Progenitor cell of endocrine pancreas (in vitro differentiated cells): ENCODE measurements at regions not wholly inside any gene's neighbourhood (a gene's known extent, or its start where the extent isn't known, plus 50 kb on each side); places are given as distances from the start of the nearest gene placed in this dataset.

Source experiments
- DNase-seq: peaks from one replicate; pipeline ENCODE4 v3.0.0; 2021; ENCODE audit warnings: low spot score; ENCODE audit not compliant: unreplicated experiment
- H3K27ac Mint-ChIP-seq: 2 replicates; pipeline ENCODE4 v1.8.0; 2021; ENCODE audit warnings: mild to moderate bottlenecking, moderate library complexity, mixed read lengths
- H3K27me3 Mint-ChIP-seq: 2 replicates; pipeline ENCODE4 v1.8.0; 2021; ENCODE audit warnings: mixed read lengths
- H3K36me3 Mint-ChIP-seq: 2 replicates; pipeline ENCODE4 v1.8.0; 2022; ENCODE audit warnings: mixed read lengths; ENCODE audit not compliant: insufficient read depth
- H3K4me1 Mint-ChIP-seq: 2 replicates; pipeline ENCODE4 v1.8.0; 2021; ENCODE audit warnings: low read depth, mixed read lengths
- H3K4me3 Mint-ChIP-seq: 2 replicates; pipeline ENCODE4 v1.8.0; 2021; ENCODE audit warnings: low read depth, mild to moderate bottlenecking, moderate library complexity, mixed read lengths
- H3K9me3 Mint-ChIP-seq: 2 replicates; pipeline ENCODE4 v1.8.0; 2021; ENCODE audit warnings: low read depth, mixed read lengths
- TF ChIP-seq, protein P1 (sequence below): fragments of 200-600 bp; sonication (generic); IDR thresholded peaks from one replicate; pipeline ENCODE4 v1.5.0; 2021; ENCODE audit warnings: antibody characterized with exemption, mild to moderate bottlenecking; ENCODE audit not compliant: unreplicated experiment

DNA sequence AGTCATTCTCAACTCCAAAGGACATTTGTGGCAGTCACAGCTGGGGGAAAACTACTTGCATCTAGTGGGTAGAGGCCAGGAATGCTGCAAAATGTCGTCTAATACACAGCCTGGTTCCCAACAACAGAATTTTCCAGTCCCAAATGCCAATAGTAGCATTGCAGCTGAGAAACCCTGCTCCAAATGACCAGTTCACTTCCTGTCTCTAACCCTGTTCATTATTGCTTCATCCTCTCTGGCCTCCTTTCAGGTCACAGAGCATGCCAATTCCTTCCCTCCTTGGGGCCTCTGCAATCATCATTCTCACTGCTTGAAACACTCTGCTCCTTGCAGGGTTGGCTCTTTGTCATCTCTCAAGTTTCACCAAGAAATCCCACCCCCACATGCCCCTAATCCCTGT, 139.1 kb downstream of the IRS1 start:
- Mint-ChIP-seq H3K4me1 (peaks cover 28% of the 10 kb centered on the region), H3K36me3 (no peaks in the 10 kb centered on the region), H3K27ac (no peak overlapping the region), H3K4me3 (no peak overlapping the region), H3K9me3 (peaks cover 3% of the 10 kb centered on the region), H3K27me3 (no peaks in the 10 kb centered on the region)
- no peak for DNase-seq
- TF ChIP-seq, protein P1, sequence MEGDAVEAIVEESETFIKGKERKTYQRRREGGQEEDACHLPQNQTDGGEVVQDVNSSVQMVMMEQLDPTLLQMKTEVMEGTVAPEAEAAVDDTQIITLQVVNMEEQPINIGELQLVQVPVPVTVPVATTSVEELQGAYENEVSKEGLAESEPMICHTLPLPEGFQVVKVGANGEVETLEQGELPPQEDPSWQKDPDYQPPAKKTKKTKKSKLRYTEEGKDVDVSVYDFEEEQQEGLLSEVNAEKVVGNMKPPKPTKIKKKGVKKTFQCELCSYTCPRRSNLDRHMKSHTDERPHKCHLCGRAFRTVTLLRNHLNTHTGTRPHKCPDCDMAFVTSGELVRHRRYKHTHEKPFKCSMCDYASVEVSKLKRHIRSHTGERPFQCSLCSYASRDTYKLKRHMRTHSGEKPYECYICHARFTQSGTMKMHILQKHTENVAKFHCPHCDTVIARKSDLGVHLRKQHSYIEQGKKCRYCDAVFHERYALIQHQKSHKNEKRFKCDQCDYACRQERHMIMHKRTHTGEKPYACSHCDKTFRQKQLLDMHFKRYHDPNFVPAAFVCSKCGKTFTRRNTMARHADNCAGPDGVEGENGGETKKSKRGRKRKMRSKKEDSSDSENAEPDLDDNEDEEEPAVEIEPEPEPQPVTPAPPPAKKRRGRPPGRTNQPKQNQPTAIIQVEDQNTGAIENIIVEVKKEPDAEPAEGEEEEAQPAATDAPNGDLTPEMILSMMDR: no peak

DNA sequence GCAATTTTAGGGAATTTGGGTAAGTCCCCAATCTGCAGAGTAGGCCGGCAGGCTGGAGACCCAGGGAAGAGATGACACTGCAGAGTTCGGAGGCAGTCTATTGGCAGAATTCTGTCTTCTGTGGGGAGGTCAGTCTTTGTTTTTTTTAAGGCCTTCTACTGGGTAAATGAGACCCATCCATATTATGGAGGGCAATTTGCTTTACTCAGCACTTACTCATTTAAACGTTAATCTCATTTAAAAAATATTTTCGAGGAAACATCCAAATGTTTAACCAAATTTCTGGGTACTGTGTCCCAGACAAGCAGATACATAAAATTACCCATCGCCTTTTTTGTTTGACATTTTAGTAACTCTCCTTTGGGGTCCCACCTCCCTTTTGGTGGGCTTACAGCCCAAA, 139.5 kb downstream of the IRS1 start:
- Mint-ChIP-seq H3K4me3 (no peak overlapping the region), H3K9me3 (peaks cover 3% of the 10 kb centered on the region), H3K36me3 (no peaks in the 10 kb centered on the region), H3K4me1 (peaks cover 26% of the 10 kb centered on the region), H3K27ac (no peak overlapping the region), H3K27me3 (no peaks in the 10 kb centered on the region)
- no peak for DNase-seq
- TF ChIP-seq, protein P1: no peak

DNA sequence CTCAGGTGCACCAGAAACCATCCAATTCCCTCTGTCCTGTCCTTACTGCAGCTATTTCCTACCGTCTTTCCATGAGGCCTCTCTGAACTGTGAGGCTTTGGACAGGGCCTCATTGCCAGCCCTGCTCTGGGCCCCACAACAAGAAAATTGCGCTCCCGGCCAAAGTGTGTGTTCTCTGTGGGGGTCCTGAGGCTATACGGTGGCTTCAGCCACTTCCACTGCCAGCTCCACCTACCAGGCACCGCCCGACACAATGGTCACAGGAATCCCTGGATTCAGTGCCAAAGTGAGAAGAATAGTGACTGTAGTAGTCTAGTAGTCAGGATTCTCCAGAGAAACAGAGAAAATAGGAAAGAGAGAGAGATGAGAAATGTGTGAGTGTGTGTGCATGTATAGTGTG, 140.2 kb downstream of the IRS1 start:
- no peak for DNase-seq
- H3K27ac Mint-ChIP-seq: peak overlapping the region; percentile 14
- no peaks in the 10 kb centered on the region for H3K27me3 Mint-ChIP-seq
- TF ChIP-seq, protein P1: no peak
- H3K4me1 Mint-ChIP-seq: peaks cover 24% of the 10 kb centered on the region
- peaks cover 3% of the 10 kb centered on the region for H3K9me3 Mint-ChIP-seq
- H3K36me3 Mint-ChIP-seq: no peaks in the 10 kb centered on the region
- no peak overlapping the region for H3K4me3 Mint-ChIP-seq

DNA sequence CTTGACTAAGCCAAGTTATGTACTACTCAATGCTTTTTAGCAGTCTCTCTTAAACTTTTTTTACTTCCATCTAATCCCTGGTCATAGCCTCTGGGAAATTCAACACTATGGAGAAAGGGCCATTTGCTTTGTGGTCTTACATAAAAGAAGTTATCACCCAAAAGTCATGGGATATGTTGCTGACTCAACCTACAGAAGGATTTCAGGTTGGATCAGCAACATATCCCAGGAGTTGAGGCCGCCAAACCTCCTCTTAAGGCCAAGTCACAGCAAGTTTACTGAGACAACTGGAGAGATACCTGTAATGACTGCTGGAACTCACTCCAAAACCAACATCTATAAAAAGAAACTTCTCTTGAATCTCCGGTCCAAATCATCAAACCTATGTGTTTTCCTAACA, 141.1 kb downstream of the IRS1 start:
- peaks cover 3% of the 10 kb centered on the region for H3K9me3 Mint-ChIP-seq
- peaks cover 24% of the 10 kb centered on the region for H3K4me1 Mint-ChIP-seq
- no peak overlapping the region for H3K4me3 Mint-ChIP-seq
- no peak for DNase-seq
- H3K27me3 Mint-ChIP-seq: no peaks in the 10 kb centered on the region
- TF ChIP-seq, protein P1: no peak
- no peaks in the 10 kb centered on the region for H3K36me3 Mint-ChIP-seq
- no peak overlapping the region for H3K27ac Mint-ChIP-seq

DNA sequence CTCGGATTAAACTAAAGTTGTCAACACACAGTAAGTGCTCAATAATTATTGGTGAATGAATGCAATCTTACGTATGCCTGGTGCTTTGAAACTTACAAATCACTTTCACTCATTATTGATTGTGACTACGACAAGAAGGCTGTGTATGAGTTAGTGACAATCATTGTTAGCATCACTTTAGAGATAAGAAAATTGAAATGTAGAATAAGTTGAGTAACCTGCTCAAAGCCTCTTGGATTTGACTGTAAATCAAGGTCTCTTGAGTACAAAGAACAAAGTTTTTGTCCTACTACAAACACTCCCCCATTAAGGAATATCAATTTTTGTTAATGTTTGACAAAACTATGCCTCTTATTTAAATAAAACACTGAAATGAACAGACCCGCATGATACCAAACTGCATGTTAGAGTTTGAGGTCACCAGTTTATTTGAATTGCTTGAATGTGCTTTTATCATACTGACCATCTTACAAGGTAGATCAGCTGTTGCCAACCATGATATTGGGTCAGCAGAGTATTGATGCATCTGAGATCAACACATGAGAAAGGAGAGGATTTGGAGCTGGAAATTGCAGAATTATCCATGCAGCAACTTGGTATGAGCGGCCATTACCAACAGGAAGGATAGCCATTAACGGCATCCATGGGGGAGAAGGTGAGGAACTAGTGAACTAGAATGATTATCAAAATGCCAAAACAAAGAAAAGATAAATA, 142.1 kb downstream of the IRS1 start:
- H3K4me1 Mint-ChIP-seq: peaks cover 24% of the 10 kb centered on the region

More for the DNA sequence above, 142.1 kb downstream of the IRS1 start:
- H3K27ac Mint-ChIP-seq: peak overlapping the region; percentile 13
- TF ChIP-seq, protein P1: no peak
- DNase-seq: no peak
- no peaks in the 10 kb centered on the region for H3K36me3 Mint-ChIP-seq
- no peak overlapping the region for H3K4me3 Mint-ChIP-seq
- no peaks in the 10 kb centered on the region for H3K27me3 Mint-ChIP-seq
- H3K9me3 Mint-ChIP-seq: peaks cover 3% of the 10 kb centered on the region
